Posterior cingulate gyrus (tissue), 11 donors: ENCODE measurements at regions not wholly inside any gene's neighbourhood (a gene's known extent, or its start where the extent isn't known, plus 50 kb on each side); places are given as distances from the start of the nearest gene placed in this dataset.
A peak's percentile ranks its signal among the peaks of the same experiment; 100 is the strongest.

Experiments
- DNase-seq, 10 donors: peaks; one replicate each; pipeline versions ENCODE4 v3.0.0 to v3.0.0-alpha.2; 2020 to 2021; ENCODE audit warnings: mixed read lengths in 3 of 10
- intact Hi-C: fragments of 100-400 bp; cut with DNase I; formaldehyde crosslinking; loops from one replicate; pipeline ENCODE4 v1.15.1; 2023

GRCh38 chr3:117622171-117622841 is 912.7 kb downstream of the TUSC7 start:
- DNase-seq = no peak
- intact Hi-C loops = no loop called here

DNA sequence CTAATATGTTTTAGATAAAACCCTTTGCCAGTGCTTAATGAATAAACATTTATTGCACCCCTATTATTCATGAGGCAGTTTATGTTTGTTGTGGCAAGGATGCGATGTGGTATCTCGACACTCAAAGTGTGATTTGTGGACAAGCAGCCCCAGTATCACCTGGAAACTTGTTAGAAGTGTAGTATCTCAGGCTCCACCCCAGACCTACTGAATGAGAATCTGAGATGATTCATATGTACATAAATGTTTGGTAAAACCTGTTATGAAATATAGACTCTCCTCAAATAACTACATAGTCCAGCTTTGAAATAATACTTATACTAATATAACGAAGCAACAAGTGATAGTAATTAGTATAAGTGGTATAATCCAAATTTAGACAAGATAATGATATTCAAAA is 914.8 kb downstream of the TUSC7 start:
- no peak for DNase-seq
- intact Hi-C loops = no loop called here

DNA sequence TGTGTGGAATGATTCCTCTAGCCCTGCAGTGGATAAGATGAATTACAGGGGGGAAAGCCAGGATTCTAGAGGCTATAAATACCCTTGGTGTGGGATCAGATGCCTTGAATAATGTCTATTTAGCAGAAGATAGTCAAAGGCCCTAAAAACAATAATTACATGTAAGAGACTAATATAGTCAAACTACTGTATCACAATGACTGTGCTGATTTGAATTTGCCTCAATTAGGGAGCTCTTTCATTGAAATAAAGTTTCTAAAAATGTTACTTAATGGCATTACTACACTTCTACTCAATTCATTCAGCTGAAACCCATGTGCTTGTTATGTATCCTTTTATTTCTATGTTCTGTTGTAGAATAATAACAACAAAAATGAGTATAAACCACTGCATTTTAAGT is 915.6 kb downstream of the TUSC7 start:
- DNase-seq = no peak
- intact Hi-C loops = no loop called here

DNA sequence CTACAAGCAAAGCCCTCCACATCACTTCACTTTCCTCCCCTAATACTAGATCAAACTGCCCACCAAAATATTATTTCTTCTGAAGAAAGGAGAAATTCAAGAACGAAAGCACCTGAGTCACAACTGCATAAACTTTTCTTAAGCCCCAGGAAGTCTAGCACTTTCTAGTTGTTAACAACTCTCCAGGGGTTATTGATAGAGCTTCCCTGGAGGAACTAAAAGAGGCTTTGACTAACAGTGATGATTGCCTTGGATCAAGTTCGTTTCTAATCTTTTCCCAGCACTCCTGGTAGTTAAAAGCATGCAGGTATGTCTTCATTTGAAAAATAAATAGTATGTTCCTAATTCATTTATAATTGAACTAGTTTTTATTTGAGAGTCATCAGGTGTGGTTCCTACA is 917.0 kb downstream of the TUSC7 start:
- intact Hi-C loops = no loop called here
- DNase-seq = no peak

GRCh38 chr3:117628823-117629291 is 919.3 kb downstream of the TUSC7 start:
- no peak for DNase-seq
- intact Hi-C loops = no loop called here

GRCh38 chr3:117629505-117629904 is 919.9 kb downstream of the TUSC7 start:
- intact Hi-C loops = no loop called here
- DNase-seq = no peak

- intact Hi-C loops = no loop called here
- DNase-seq = no peak
Measured at GRCh38 chr3:117630469-117630868, 920.9 kb downstream of the TUSC7 start.

DNA sequence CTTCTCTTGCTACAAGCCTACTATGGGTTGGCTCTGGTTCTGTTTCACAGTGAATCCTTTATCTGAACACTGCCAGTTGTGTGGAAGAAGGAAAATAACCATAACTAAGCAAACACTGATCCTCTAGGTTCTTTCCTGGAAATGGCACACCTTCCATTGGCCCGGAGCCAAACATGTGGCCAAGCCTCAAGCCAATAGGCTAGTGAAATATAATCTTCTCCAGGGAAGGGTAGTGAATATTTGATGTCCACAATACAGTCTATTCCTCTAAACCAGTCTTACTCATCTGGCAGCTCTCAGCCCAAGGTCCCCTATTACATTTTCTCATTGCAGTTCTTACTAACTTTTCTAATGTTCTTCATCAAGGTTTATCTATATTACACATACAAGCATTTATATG is 921.3 kb downstream of the TUSC7 start:
- DNase-seq = no peak
- intact Hi-C loops = no loop called here

- DNase-seq = no peak
- intact Hi-C loops = no loop called here
Measured at GRCh38 chr3:117631781-117632180, 922.2 kb downstream of the TUSC7 start.

DNA sequence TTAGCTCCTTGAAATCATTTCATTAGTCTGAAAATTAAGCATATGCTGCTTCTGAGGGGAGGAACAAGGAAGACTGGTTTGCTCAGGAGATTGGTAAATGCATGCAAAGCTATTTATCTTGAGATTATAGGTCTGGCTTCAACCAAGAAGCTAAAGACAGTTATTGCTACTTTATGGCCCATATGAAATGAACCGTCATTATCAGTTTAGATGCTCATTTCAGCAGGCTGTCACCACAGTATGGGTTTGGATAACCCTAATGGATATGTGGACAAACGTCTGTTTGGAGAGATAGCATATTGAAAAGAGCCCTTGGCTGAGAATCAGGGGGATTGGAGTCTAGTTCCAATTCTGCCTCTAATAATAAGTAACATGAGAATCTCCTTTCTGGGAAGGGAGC is 922.6 kb downstream of the TUSC7 start:
- intact Hi-C loops = no loop called here
- DNase-seq = no peak

DNA sequence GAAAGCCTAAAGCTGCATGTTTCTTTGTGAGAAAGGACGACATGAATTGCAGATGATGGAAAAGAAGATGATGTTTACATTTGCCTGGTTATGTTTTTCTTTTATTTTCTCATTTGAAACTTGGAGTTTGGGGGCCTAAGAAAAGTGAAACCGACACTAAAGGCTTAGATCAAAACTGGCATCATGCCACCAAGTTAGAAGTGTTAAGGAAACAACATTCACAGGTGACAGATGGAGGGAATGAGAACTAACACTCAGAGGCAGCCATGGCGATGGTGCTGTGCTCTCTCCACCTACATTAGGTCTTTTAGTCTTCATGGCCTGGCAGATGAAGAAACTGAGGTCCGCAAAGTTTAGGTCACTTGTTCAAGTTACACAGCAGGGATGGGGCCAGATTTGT is 923.6 kb downstream of the TUSC7 start:
- no peak for DNase-seq
- intact Hi-C loops = no loop called here

DNA sequence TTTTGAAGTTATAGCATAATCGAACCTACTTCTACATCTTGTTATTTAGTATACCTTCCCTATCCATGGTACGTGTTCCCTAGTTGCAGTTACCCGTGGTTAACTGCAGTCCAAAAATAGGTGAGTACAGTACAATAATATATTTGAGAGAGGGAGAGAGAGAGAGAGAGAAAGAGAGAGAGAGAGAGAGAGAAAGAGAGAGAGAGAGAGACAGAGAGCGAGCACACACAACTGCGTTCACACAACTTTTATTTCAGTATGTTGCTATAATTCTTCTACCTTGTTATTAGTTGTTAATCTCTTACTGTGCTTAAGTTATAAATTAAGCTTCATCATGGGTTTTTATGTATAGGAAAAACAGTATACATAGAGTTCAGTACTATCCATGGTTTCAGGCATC is 928.1 kb downstream of the TUSC7 start:
- intact Hi-C loops = no loop called here
- DNase-seq = no peak

DNA sequence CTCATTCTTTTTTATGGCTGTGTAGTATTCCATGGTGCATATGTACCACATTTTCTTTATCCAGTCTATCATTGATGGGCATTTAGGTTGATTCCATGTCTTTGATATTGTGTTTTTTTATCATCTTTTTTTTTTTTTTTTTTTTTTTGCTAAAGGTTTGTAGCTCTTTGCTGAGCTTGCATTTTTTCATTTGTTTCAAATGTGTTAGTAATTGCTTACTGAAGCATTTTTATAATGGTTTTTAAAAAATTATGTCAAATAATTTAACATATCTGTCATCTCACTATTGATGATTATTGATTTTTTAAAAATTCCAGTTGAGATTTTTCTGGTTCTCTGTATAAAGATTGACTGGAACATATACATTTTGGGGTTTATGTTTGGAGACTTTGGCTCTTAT is 934.6 kb downstream of the TUSC7 start:
- DNase-seq = no peak
- intact Hi-C loops = no loop called here

DNA sequence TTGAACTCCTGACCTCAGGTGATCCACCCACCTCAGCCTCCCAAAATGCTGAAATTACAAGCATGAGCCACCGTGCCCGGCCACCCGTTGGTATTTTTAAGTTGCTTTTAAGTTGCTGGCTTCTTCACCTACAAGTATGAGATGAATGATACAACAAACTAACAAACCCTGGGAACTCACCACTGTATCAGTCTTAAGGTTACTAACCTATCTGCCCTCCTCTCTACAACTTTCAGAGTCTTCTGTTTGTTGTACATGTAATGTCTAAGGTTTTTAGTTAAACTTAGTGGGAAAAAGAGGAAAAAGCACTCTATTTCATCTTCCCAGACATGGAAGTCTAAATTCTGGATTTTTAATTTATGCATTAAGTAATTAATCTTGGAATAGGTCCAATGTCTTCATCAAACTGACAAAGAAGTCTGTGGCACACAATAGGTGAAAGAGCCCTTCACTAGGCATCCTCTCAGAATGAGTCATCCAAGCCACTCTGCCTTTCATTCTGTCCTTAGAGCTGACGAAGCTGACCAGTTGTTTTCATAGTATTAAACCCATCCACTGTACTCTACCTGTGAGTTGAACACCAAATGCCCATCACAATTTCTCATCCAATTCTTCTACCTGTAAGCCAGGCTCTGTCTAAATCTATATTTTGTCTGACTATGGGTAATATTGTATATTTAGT is 936.1 kb downstream of the TUSC7 start:
- intact Hi-C loops = no loop called here
- no peak for DNase-seq

DNA sequence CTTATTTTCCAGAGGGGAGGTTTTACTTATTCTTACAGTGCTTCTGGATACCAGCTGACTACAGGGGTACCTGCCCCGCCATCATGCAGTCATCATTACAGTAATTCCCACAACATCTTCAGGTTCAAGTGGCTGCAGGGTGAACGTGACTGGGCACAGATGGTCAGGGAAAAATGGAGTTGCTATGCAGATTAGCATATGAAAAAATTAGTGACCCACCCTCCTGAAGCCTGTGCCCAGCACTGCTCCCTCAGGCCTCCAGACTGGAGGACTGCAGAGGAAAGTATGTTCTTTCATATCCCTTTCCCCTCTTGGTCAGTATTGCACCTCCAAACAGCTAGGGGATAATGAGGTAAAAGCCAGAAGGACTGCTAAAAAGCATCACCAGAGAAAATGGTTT is 937.9 kb downstream of the TUSC7 start:
- intact Hi-C loops = no loop called here
- DNase-seq = no peak

- DNase-seq = no peak
- intact Hi-C loops = no loop called here
Measured at GRCh38 chr3:117651246-117651645, 941.7 kb downstream of the TUSC7 start.

DNA sequence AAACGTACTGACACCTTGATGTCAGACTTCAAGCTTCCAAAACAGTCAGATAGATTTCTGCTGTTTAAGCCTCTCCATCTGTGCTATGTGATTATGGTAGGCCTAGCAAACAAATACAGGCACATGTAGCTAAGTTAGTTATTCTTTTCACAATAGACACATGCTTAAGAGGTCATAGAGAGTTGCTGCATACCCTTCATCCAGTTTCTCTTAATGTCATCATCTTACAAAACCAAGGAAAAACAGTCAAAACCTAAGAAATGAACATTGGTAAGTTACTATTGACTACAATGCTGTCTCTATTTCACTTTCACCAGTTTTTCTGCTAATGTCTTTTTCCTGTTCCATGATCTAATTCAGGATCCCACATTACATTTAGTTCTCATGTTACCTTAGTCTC is 946.8 kb downstream of the TUSC7 start:
- intact Hi-C loops = no loop called here
- DNase-seq = no peak

DNA sequence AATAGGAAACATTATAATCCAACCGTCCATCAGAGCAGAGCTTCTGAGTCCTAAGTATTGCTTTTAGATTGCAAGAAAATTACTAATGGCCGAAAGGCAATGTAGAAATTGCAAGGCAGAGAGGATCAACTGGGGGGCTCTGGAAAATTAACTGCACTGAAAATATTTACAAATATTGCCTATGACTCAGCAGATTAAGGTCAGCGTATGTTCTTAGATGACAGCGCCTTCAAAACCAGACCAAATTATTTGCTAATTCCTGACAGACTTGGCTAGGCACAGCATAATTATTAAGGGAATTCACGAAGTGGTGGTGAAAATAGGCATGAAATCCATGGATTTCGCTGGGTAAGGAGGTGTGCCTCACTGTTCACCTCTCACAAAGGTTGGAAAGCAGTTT is 947.7 kb downstream of the TUSC7 start:
- intact Hi-C loops = no loop called here

DNA sequence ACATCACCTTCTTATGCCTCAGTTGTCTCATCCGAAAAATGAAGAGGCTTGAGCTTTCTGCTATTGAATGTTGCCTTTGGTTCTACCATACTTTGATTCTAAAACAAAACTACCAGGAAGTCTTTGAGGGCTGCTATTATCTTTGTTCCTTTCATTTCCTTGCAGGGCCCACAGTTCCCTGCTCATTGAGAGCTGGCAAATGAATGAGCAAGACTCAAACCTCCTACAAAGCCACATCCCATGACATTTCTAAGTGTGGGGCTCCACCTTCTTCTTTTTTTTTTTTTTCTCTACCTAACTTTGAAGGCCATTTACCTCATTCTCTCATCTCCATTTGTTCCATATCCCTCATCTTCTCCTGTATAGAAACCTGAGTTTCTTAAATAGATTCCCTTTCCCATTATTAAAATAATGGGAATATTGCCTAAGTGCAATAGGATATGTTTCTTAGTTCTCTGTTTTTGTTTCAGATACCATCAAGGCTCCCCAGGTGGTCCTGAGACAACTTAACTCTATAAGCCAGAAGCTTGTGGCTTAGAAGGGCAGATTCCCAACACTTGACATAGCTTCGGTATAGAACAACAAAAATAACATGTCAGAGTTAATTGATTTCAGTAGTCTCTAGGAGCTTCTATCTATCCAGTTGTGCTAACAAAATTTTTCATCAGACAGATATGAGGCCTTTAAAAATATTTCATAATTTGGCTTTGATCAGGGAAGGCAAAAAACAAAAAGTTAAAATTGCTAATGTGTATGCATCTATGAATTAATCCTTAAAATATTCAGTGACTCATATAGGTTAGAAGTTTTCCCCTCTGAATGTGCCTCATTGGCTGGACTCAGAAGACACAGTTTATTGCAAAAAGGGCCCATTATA is 951.6 kb downstream of the TUSC7 start:
- DNase-seq = no peak
- intact Hi-C loops = no loop called here

More for the DNA sequence above, 947.7 kb downstream of the TUSC7 start:
- no peak for DNase-seq

DNA sequence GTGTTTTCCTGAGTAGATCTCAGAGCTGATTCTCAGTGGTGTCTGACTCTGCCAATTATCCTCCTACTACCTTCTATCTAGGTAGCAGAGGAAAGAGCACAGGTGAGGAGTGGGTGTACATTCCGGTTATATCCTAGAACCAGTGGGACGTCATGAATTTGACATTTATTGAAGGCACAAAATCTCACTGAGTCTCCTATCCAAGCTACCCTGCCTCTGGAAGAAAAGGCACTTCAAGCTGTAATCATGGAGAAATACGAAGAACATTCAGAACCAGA is 952.2 kb downstream of the TUSC7 start:
- intact Hi-C loops = no loop called here
- DNase-seq = no peak

- intact Hi-C loops = no loop called here
- peak in 9 of 10 donors; percentile 14 to 92 (median 48) for DNase-seq
Measured at GRCh38 chr3:117665296-117665695, 955.7 kb downstream of the TUSC7 start.

DNA sequence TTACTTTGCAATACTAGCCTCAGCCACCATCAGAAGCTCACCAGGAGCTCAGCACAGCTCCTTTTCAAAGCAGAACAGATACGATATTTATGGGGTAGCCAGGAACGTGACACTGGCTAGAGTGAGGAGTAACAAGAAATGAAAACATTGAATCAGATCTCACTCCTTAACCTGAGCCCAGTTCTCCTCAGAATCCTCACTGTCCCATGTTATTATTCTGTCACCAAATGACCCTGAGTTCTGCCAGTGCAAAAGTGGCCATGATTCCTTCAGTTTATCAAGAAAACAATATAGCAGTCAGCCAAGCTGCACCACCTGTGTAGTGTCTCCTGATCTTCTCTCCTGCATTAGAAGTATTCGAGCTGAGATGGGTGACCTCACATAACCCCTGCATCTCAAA is 956.7 kb downstream of the TUSC7 start:
- intact Hi-C loops = no loop called here
- no peak for DNase-seq
